ENCODE measurements at regions not wholly inside any gene's neighbourhood (a gene's known extent, or its start where the extent isn't known, plus 50 kb on each side); places are given as distances from the start of the nearest gene placed in this dataset.
"Not testable (repeated sequence)": the region's sequence is repeated elsewhere in the genome, so short reads cannot be mapped to it uniquely, and the experiment has no call there.

DNA sequence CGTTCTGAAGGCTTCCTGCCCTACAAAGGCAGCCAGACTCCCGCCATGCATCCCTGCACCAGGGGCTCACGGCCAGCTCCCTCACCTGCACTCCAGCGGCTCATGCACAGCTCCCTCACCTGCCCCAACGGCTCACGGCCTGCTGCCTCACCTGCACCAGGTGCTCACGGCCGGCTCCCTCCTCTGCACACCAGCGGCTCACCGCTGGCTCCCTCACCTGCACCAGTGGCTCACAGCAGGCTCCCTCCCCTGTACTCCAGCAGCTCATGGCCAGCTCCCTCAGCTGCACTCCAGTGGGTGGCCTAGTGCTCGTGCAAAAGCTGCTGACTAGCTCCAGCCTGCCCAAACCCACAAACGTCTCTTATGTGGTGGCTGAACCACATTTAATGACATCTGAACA lies 389.2 kb upstream of the DEFB115 start:
- TF ChIP-seq, protein P1, sequence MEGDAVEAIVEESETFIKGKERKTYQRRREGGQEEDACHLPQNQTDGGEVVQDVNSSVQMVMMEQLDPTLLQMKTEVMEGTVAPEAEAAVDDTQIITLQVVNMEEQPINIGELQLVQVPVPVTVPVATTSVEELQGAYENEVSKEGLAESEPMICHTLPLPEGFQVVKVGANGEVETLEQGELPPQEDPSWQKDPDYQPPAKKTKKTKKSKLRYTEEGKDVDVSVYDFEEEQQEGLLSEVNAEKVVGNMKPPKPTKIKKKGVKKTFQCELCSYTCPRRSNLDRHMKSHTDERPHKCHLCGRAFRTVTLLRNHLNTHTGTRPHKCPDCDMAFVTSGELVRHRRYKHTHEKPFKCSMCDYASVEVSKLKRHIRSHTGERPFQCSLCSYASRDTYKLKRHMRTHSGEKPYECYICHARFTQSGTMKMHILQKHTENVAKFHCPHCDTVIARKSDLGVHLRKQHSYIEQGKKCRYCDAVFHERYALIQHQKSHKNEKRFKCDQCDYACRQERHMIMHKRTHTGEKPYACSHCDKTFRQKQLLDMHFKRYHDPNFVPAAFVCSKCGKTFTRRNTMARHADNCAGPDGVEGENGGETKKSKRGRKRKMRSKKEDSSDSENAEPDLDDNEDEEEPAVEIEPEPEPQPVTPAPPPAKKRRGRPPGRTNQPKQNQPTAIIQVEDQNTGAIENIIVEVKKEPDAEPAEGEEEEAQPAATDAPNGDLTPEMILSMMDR (IDR thresholded peaks at IDR 0.05; ENCODE audit: low read length) = not testable (repeated sequence)
- TF ChIP-seq EZH2 (IDR thresholded peaks at IDR 0.05; ENCODE audit: borderline replicate concordance, low read length) = not testable (repeated sequence)

Data from OCI-LY1 (cell line).